Astrocyte of the cerebellum (primary cell): ENCODE measurements at regions not wholly inside any gene's neighbourhood (a gene's known extent, or its start where the extent isn't known, plus 50 kb on each side); places are given as distances from the start of the nearest gene placed in this dataset.
"Not testable (repeated sequence)": the region's sequence is repeated elsewhere in the genome, so short reads cannot be mapped to it uniquely, and the experiment has no call there.

Experiments
- DNase-seq: peaks from one replicate; pipeline ENCODE4 v3.0.0-alpha.2; 2011; ENCODE audit warnings: low read depth
- H3K4me3 ChIP-seq: 2 replicates; pipeline ENCODE4 v1.5.1; 2011; ENCODE audit warnings: mild to moderate bottlenecking, low read depth, low read length, moderate library complexity
- CTCF ChIP-seq: IDR thresholded peaks from 2 replicates; pipeline ENCODE4 v1.5.1; 2012; ENCODE audit warnings: low read length, low read depth, moderate library complexity, mild to moderate bottlenecking; ENCODE audit errors: missing control alignments
- in situ Hi-C: cut with HindIII; loops from 2 replicates; pipeline ENCODE4 v1.10.0; 2017; ENCODE audit warnings: low sequenced_read_pairs

DNA sequence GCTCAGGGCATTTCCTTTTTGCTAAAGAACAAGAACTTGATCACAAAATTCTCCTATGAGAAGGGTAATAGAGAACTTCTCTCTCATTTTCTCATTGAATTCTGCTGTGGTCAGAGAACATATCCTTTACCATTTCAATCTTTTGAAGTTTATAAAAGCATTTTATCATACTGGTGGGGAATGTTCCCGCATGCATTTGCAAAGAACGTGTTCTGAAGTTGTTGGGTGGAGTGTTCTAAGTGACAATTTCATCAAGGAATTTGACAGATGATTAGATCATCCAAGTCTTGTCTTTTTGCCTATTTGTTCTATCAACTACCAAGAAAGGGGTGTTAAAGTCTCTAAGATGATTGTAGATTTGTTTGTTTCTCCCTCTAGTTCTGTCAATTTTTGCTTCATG is 163.4 kb upstream of the FREM1 start:
- no peak overlapping the region for H3K4me3 ChIP-seq
- DNase-seq, result no peak
- TF ChIP-seq CTCF, result no peak
- in situ Hi-C loops, result no loop called here

DNA sequence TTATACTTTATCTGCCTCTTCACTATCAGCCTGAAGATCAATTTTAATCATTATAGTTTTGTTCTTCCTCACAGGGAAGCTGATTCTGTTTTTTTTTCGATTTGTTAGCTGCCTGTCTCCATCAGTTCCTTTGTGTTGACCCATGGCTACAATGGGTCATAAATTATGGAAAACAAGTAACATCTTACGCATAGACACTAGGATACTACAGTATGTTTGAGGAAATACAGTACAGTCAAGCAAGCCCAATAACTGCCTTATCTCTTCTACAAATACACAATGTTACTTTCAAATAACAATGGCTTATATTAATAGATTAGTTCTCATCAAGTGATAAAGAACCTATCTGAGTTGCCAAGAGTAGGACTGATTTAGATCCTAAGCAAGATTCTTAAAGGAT is 160.5 kb upstream of the FREM1 start:
- TF ChIP-seq CTCF, result no peak
- H3K4me3 ChIP-seq, result no peak overlapping the region
- in situ Hi-C loops, result no loop called here
- DNase-seq, result no peak

DNA sequence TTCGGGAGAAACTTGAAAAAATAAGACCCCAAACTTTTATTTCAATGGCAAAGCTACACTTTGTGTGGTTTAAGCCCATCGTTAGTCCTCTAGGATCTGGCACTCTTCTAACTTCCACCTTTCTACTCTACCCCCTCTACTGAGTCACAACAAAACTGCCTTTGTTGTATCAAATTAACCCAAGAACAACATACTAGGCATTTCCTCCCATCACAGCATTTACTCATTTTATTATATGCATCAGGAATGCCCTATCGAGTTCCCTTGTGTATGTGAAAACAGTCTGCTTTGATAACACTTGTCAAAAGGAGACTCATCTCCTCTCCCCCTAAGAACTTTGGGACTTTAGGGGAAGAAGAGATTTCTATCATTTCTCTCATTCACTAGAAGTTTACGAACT is 158.9 kb upstream of the FREM1 start:
- in situ Hi-C loops, result no loop called here
- no peak for TF ChIP-seq CTCF
- H3K4me3 ChIP-seq, result no peak overlapping the region
- DNase-seq, result no peak

DNA sequence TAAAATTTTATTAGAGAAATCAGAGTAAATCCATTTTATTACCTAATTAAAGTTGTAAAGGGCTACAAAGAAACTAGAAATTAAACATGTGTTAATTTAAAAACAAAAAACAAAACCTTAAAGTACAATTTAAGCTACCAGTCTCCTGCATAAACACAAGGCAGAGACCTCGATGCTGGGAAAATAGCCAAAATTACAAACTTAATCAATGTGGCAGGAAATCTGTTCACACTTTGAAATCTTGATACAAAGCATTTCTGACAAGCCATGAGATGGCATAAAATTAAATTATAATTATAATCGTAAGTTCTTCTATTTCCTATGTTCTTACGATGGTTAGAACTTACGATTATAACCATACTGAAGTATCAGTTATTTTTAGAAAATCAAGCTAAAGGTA is 158.0 kb upstream of the FREM1 start:
- TF ChIP-seq CTCF, result no peak
- DNase-seq, result no peak
- no peak overlapping the region for H3K4me3 ChIP-seq
- in situ Hi-C loops, result no loop called here

- H3K4me3 ChIP-seq, result no peak overlapping the region
- in situ Hi-C loops, result no loop called here
- DNase-seq, result no peak
- no peak for TF ChIP-seq CTCF
Measured at GRCh38 chr9:15059003-15059402, 148.8 kb upstream of the FREM1 start.

- no peak for DNase-seq
- no peak overlapping the region for H3K4me3 ChIP-seq
- no peak for TF ChIP-seq CTCF
- in situ Hi-C loops, result no loop called here
Measured at GRCh38 chr9:15058236-15058635, 148.0 kb upstream of the FREM1 start.

DNA sequence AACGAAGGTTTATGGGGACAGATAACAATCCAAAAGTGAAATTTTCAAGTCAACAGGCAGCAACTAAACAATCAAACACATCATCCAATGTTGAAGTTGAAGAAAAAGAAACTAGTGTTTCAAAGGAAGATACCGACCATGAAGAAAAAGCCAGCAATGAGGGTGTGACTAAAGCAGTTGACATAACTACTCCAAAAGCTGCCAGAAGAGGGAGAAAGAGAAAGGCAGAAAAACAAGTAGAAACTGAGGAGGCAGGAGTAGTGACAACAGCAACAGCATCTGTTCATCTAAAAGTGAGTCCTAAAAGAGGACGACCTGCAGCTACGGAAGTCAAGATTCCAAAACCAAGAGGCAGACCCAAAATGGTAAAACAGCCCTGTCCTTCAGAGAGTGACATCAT is 145.1 kb upstream of the FREM1 start:
- in situ Hi-C loops, H3K4me3 ChIP-seq, DNase-seq: not testable (repeated sequence)
